ENCODE measurements at regions not wholly inside any gene's neighbourhood (a gene's known extent, or its start where the extent isn't known, plus 50 kb on each side); places are given as distances from the start of the nearest gene placed in this dataset.

- Histone ChIP-seq H3K9me3 (ENCODE audit: insufficient read depth, low read length) (no peaks in the 10 kb centered on the region), H4K20me1 (ENCODE audit: low read depth, low read length) (no peaks in the 10 kb centered on the region), H3K4me2 (ENCODE audit: low read depth, low read length, poor library complexity, severe bottlenecking) (no peak overlapping the region), H3K4me3 (ENCODE audit: insufficient read depth, low read length, poor library complexity, severe bottlenecking) (no peak overlapping the region), H2AFZ (ENCODE audit: low read depth, low read length, severe bottlenecking) (no peak overlapping the region), H3K27ac (ENCODE audit: low read depth, low read length) (no peak overlapping the region), H3K36me3 (ENCODE audit: low read length) (no peaks in the 10 kb centered on the region), H3K9ac (ENCODE audit: low read length) (no peak overlapping the region), H3K79me2 (ENCODE audit: insufficient read depth, low read length) (no peaks in the 10 kb centered on the region), H3K9me2 (replicated peaks; ENCODE audit: insufficient read depth, low read length) (no peaks in the 10 kb centered on the region), H3K27me3 (ENCODE audit: low read length) (no peaks in the 10 kb centered on the region; the same call in 1 of the 2 replicates), H3F3A (ENCODE audit: insufficient read depth) (no peaks in the 10 kb centered on the region)
- TF ChIP-seq CTCF (IDR thresholded peaks at IDR 0.05; ENCODE audit: insufficient read depth, low read length, poor library complexity, severe bottlenecking) (no peak), EZH2phosphoT487 (conservative IDR thresholded peaks at IDR 0.05; ENCODE audit: low read length) (no peak)
Observed at GRCh38 chr12:108409481-108409880, 70.4 kb upstream of the CMKLR1 start.

GRCh38 chr12:108403952-108404351, 64.8 kb upstream of the CMKLR1 start:
- H3K27me3 ChIP-seq (ENCODE audit: low read length): no peaks in the 10 kb centered on the region; the same call in 1 of the 2 replicates
- no peak overlapping the region for H3K4me3 ChIP-seq (ENCODE audit: insufficient read depth, low read length, poor library complexity, severe bottlenecking)

GRCh38 chr12:108401964-108402363, 62.9 kb upstream of the CMKLR1 start:
- H3K79me2 ChIP-seq (ENCODE audit: insufficient read depth, low read length): no peaks in the 10 kb centered on the region
- no peak overlapping the region for H2AFZ ChIP-seq (ENCODE audit: low read depth, low read length, severe bottlenecking)

More at GRCh38 chr12:108403952-108404351, 64.8 kb upstream of the CMKLR1 start:
- Histone ChIP-seq H3K4me2 (ENCODE audit: low read depth, low read length, poor library complexity, severe bottlenecking) (no peak overlapping the region), H3K36me3 (ENCODE audit: low read length) (no peaks in the 10 kb centered on the region), H4K20me1 (ENCODE audit: low read depth, low read length) (no peaks in the 10 kb centered on the region), H3K9me2 (replicated peaks; ENCODE audit: insufficient read depth, low read length) (no peaks in the 10 kb centered on the region), H2AFZ (ENCODE audit: low read depth, low read length, severe bottlenecking) (no peak overlapping the region), H3K27ac (ENCODE audit: low read depth, low read length) (no peak overlapping the region), H3K9me3 (ENCODE audit: insufficient read depth, low read length) (no peaks in the 10 kb centered on the region), H3K9ac (ENCODE audit: low read length) (no peak overlapping the region), H3K79me2 (ENCODE audit: insufficient read depth, low read length) (no peaks in the 10 kb centered on the region), H3F3A (ENCODE audit: insufficient read depth) (no peaks in the 10 kb centered on the region)
- no peak for TF ChIP-seq CTCF (IDR thresholded peaks at IDR 0.05; ENCODE audit: insufficient read depth, low read length, poor library complexity, severe bottlenecking)
- no peak for TF ChIP-seq EZH2phosphoT487 (conservative IDR thresholded peaks at IDR 0.05; ENCODE audit: low read length)

More at GRCh38 chr12:108401964-108402363, 62.9 kb upstream of the CMKLR1 start:
- Histone ChIP-seq H3K9me3 (ENCODE audit: insufficient read depth, low read length) (no peaks in the 10 kb centered on the region), H3F3A (ENCODE audit: insufficient read depth) (no peaks in the 10 kb centered on the region), H3K4me2 (ENCODE audit: low read depth, low read length, poor library complexity, severe bottlenecking) (no peak overlapping the region), H3K9me2 (replicated peaks; ENCODE audit: insufficient read depth, low read length) (no peaks in the 10 kb centered on the region), H4K20me1 (ENCODE audit: low read depth, low read length) (no peaks in the 10 kb centered on the region), H3K27me3 (ENCODE audit: low read length) (no peaks in the 10 kb centered on the region; the same call in 1 of the 2 replicates), H3K27ac (ENCODE audit: low read depth, low read length) (no peak overlapping the region), H3K9ac (ENCODE audit: low read length) (no peak overlapping the region), H3K36me3 (ENCODE audit: low read length) (no peaks in the 10 kb centered on the region), H3K4me3 (ENCODE audit: insufficient read depth, low read length, poor library complexity, severe bottlenecking) (no peak overlapping the region)
- TF ChIP-seq CTCF (IDR thresholded peaks at IDR 0.05; ENCODE audit: insufficient read depth, low read length, poor library complexity, severe bottlenecking) (no peak), EZH2phosphoT487 (conservative IDR thresholded peaks at IDR 0.05; ENCODE audit: low read length) (no peak)
